K562 (cell line): ENCODE measurements at regions not wholly inside any gene's neighbourhood (a gene's known extent, or its start where the extent isn't known, plus 50 kb on each side); places are given as distances from the start of the nearest gene placed in this dataset.

Experiments used
- ATAC-seq: fragments of 200-7000 bp; cut with Tn5 transposase; 3 replicates; pipeline ENCODE4 v1.9.1; 2020; ENCODE audit warnings: moderate library complexity
- BruUV-seq: library from RNA; stranded (reverse); fragments of 400-500 nt; replicated peaks from 2 replicates; lab custom pipeline; 2021; lab: Mats Ljungman, UMichigan
- CTCF ChIA-PET: fragments of 300-600 bp; formaldehyde crosslinking; extraction: SDS; loops from one replicate; lab custom pipeline; 2021; ENCODE audit warnings: low intra/inter-chr PET ratio; lab: Yijun Ruan, JAX
- POLR2A ChIA-PET: fragments of 300-600, 350-650 bp; sonication (Branson Sonifier 250); formaldehyde crosslinking; extraction: SDS; loops from one replicate; lab custom pipeline; 2021; ENCODE audit warnings: antibody characterized with exemption, inconsistent platforms; lab: Yijun Ruan, JAX
- DNase-seq, 4 experiments: peaks; one replicate each; pipeline versions ENCODE4 v3.0.0 to v3.0.0-alpha.2; 2011 to 2018; ENCODE audit warnings: low spot score in 3 of 4, mixed read lengths in 3 of 4; ENCODE audit errors: extremely low read depth in 1 of 4
- FAIRE-seq: peaks from 2 replicates; lab custom pipeline; 2011; peaks lifted over from hg19 to GRCh38; lab: Jason Lieb, UNC
- H2AFZ ChIP-seq: 2 replicates; pipeline ENCODE4 v1.6.0; 2011; ENCODE audit warnings: low read depth, low read length, control low read depth, inconsistent platforms
- H3K27ac ChIP-seq: fragments of 200-600 bp; 3 replicates; pipeline ENCODE4 v1.8.0; 2011; ENCODE audit warnings: low read depth, mild to moderate bottlenecking, control low read depth, inconsistent platforms, low read length, moderate library complexity, mixed read lengths; ENCODE audit errors: extremely low read depth
- H3K27me3 ChIP-seq, 2 experiments: fragments of 300-600 bp in 1 of 2; 2 replicates in 1 of 2; 3 replicates in 1 of 2; pipeline versions ENCODE4 v1.6.0 to v1.8.0; 2011; ENCODE audit warnings: inconsistent platforms in 2 of 2, low read length in 2 of 2, mild to moderate bottlenecking in 1 of 2, mixed read lengths in 1 of 2, moderate library complexity in 1 of 2; ENCODE audit not compliant: control insufficient read depth in 2 of 2, insufficient read depth in 2 of 2
- H3K36me3 ChIP-seq: fragments of 300-600 bp; 3 replicates; pipeline ENCODE4 v1.8.0; 2011; ENCODE audit warnings: mild to moderate bottlenecking, low read length, inconsistent platforms; ENCODE audit not compliant: control insufficient read depth, insufficient read depth
- H3K4me1 ChIP-seq, 2 experiments: fragments of 200-600 bp in 1 of 2; replicated peaks in 1 of 2; 2 replicates in 1 of 2; 3 replicates in 1 of 2; pipeline versions ENCODE4 v1.5.1 to v1.8.0; 2011; ENCODE audit warnings: inconsistent platforms in 2 of 2, low read length in 2 of 2, mild to moderate bottlenecking in 1 of 2, mixed read lengths in 1 of 2, moderate library complexity in 1 of 2; ENCODE audit not compliant: control insufficient read depth in 2 of 2, insufficient read depth in 2 of 2
- H3K4me2 ChIP-seq: 2 replicates; pipeline ENCODE4 v1.6.1; 2011; ENCODE audit warnings: low read length, control low read depth, inconsistent platforms, mixed read lengths; ENCODE audit not compliant: insufficient read depth
- H3K4me3 ChIP-seq: fragments of 200-600 bp; sonication (generic), shearing (Covaris generic); 2 replicates; pipeline ENCODE4 v1.5.1; 2016; ENCODE audit warnings: control low read depth, inconsistent platforms
- H3K79me2 ChIP-seq: fragments of 200-600 bp; 3 replicates; pipeline ENCODE4 v1.8.0; 2011; ENCODE audit warnings: low read length, inconsistent platforms; ENCODE audit not compliant: control insufficient read depth, insufficient read depth
- H3K9ac ChIP-seq, 2 experiments: 2 replicates each; pipeline versions ENCODE4 v1.6.0 to v1.6.1; 2011; ENCODE audit warnings: low read depth in 2 of 2, low read length in 2 of 2, control low read depth in 1 of 2, inconsistent platforms in 1 of 2, mild to moderate bottlenecking in 1 of 2, mixed read lengths in 1 of 2; ENCODE audit not compliant: insufficient read depth in 1 of 2
- H3K9me1 ChIP-seq: one replicate; pipeline ENCODE4 v1.6.0; 2011; ENCODE audit warnings: inconsistent platforms, mild to moderate bottlenecking, low read length, moderate library complexity; ENCODE audit not compliant: control insufficient read depth, insufficient read depth
- H3K9me3 ChIP-seq: replicated peaks from 2 replicates; pipeline ENCODE4 v1.5.1; 2011; ENCODE audit warnings: low read depth, low read length, inconsistent platforms; ENCODE audit not compliant: control insufficient read depth, insufficient read depth
- H4K20me1 ChIP-seq: replicated peaks from 2 replicates; pipeline ENCODE4 v1.6.1; 2011; ENCODE audit warnings: low read length, inconsistent platforms, mixed read lengths; ENCODE audit not compliant: control insufficient read depth, insufficient read depth
- ARNT ChIP-seq, 2 experiments: fragments of 450-650 bp; IDR thresholded peaks; 2 replicates each; pipeline ENCODE4 v1.6.1; 2016; ENCODE audit warnings: mild to moderate bottlenecking in 1 of 2
- CCNT2 ChIP-seq: IDR thresholded peaks from 2 replicates; pipeline ENCODE4 v1.6.1; 2011; ENCODE audit warnings: borderline replicate concordance, low read depth, mild to moderate bottlenecking, moderate library complexity, mixed read lengths, low read length; ENCODE audit not compliant: insufficient read length; ENCODE audit errors: extremely low read depth
- ETS1 ChIP-seq: conservative IDR thresholded peaks from 2 replicates; pipeline ENCODE4 v1.6.1; 2011; ENCODE audit warnings: low read depth, mild to moderate bottlenecking, low read length; ENCODE audit not compliant: control insufficient read depth
- KAT8 ChIP-seq: fragments of 450-650 bp; IDR thresholded peaks from 2 replicates; pipeline ENCODE4 v1.6.1; 2016; ENCODE audit warnings: low read depth, mild to moderate bottlenecking
- RUNX1 ChIP-seq: sonication (generic); IDR thresholded peaks from 2 replicates; pipeline ENCODE4 v1.6.1; 2016; ENCODE audit warnings: antibody characterized with exemption, low read depth
- YY1 ChIP-seq, 3 experiments: IDR thresholded peaks; 2 replicates each; pipeline ENCODE4 v1.6.1; 2011; ENCODE audit warnings: low read length in 2 of 3, mild to moderate bottlenecking in 2 of 3, moderate library complexity in 2 of 3, borderline replicate concordance in 1 of 3, control low read depth in 1 of 3, low read depth in 1 of 3; ENCODE audit not compliant: insufficient read depth in 3 of 3, insufficient replicate concordance in 2 of 3, control insufficient read depth in 1 of 3, insufficient read length in 1 of 3; ENCODE audit errors: extremely low read depth in 1 of 3
- ZNF551 ChIP-seq: fragments of 250-450 bp; sonication (Bioruptor Pico); IDR thresholded peaks from 2 replicates; pipeline ENCODE4 v1.5.0; 2021; ENCODE audit warnings: mild to moderate bottlenecking, moderate library complexity
- WGBS: fragments of 100-300 bp; shearing (Covaris generic); methylation state at CpG from one replicate; pipeline ENCODE4 v1.1.6; 2016; ENCODE audit warnings: low coverage, mixed read lengths; ENCODE audit not compliant: insufficient coverage; ENCODE audit errors: missing lambda C conversion rate; 5-methylcytosine and 5-hydroxymethylcytosine counted together
- in situ Hi-C: fragments of 300-500 bp; cut with MboI; formaldehyde crosslinking; loops from 4 replicates; pipeline ENCODE4 v1.15.0; 2018; ENCODE audit warnings: inconsistent platforms, mixed read lengths
- intact Hi-C: fragments of 100-400 bp; cut with micrococcal nuclease; formaldehyde crosslinking; loops from 2 replicates; pipeline ENCODE4 v1.14.2; 2022

GRCh38 chr6:145076115-145076841, 659.0 kb downstream of the EPM2A start:
- intact Hi-C loops, result no loop called here

More at GRCh38 chr6:145076115-145076841, 659.0 kb downstream of the EPM2A start:
- FAIRE-seq (no peak), ATAC-seq (no peak), DNase-seq (no peak)
- H3K4me3 ChIP-seq, result no peak overlapping the region
- H3K9ac ChIP-seq, result no peak overlapping the region
- in situ Hi-C loops, result no loop called here
- POLR2A ChIA-PET, result no interaction called here
- BruUV-seq, result no TSS peak
- no peak overlapping the region for H3K27ac ChIP-seq
- no peaks in the 10 kb centered on the region for H3K9me3 ChIP-seq
- CTCF ChIA-PET, result no interaction called here
- no peaks in the 10 kb centered on the region for H3K27me3 ChIP-seq
- TF ChIP-seq KAT8 (no peak), ARNT (IDR thresholded peaks at IDR 0.05) (no peak), ZNF551 (CRISPR knock-in tag) (no peak), ETS1 (no peak), RUNX1 (no peak), CCNT2 (no peak), YY1 (IDR thresholded peaks at IDR 0.05; ENCODE audit: borderline replicate concordance in 1 of 3, control insufficient read depth in 1 of 3, extremely low read depth in 1 of 3, insufficient read depth in 3 of 3, insufficient read length in 1 of 3, insufficient replicate concordance in 2 of 3, low read depth in 1 of 3, low read length in 2 of 3) (no peak)
- H3K79me2 ChIP-seq, result no peaks in the 10 kb centered on the region
- H3K4me1 ChIP-seq, result no peaks in the 10 kb centered on the region
- no peaks in the 10 kb centered on the region for H3K9me1 ChIP-seq
- H4K20me1 ChIP-seq, result no peaks in the 10 kb centered on the region
- 0% methylated on average over 8 of the region's 8 CpGs for WGBS
- H3K4me2 ChIP-seq, result no peak overlapping the region
- no peaks in the 10 kb centered on the region for H3K36me3 ChIP-seq
- no peak overlapping the region for H2AFZ ChIP-seq
